Tibial nerve (tissue), 4 donors: ENCODE measurements at regions not wholly inside any gene's neighbourhood (a gene's known extent, or its start where the extent isn't known, plus 50 kb on each side); places are given as distances from the start of the nearest gene placed in this dataset.

ENCODE experiments used
- DNase-seq, 2 donors: peaks; one replicate each; pipeline ENCODE4 v3.0.0-alpha.2; 2019; ENCODE audit warnings: low spot score in 2 of 2
- H3K27ac ChIP-seq, 4 donors: fragments of 200-600 bp; sonication (generic) in 3 of 4; one replicate each; pipeline ENCODE4 v1.5.1; 2017 to 2019; ENCODE audit warnings: mild to moderate bottlenecking in 1 of 4
- H3K27me3 ChIP-seq, 2 donors: fragments of 200-600 bp; sonication (generic) in 1 of 2; one replicate each; pipeline versions ENCODE4 v1.5.1 to v1.6.0; 2017 to 2019
- H3K36me3 ChIP-seq, 3 donors: fragments of 200-600 bp; sonication (generic); one replicate each; pipeline ENCODE4 v1.5.1; 2018 to 2019
- H3K4me1 ChIP-seq, 4 donors: fragments of 200-600 bp; sonication (generic) in 3 of 4; one replicate each; pipeline ENCODE4 v1.5.1; 2017 to 2019
- H3K4me3 ChIP-seq, 4 donors: fragments of 200-600 bp; sonication (generic) in 3 of 4; one replicate each; pipeline ENCODE4 v1.5.1; 2017 to 2019; ENCODE audit warnings: mild to moderate bottlenecking in 1 of 4, moderate library complexity in 1 of 4
- H3K9me3 ChIP-seq, 4 donors: fragments of 200-600 bp; sonication (generic) in 3 of 4; one replicate each; pipeline ENCODE4 v1.5.1; 2017 to 2019
- CTCF ChIP-seq, 5 experiments: fragments of 200-600 bp in 3 of 5; fragments of 450-650 bp in 2 of 5; sonication (generic) in 3 of 5; IDR thresholded peaks; one replicate each; pipeline ENCODE4 v1.5.1; 2016 to 2019; ENCODE audit warnings: antibody characterized with exemption in 5 of 5, mild to moderate bottlenecking in 3 of 5, moderate library complexity in 2 of 5
- EP300 ChIP-seq, 2 donors: sonication (generic); formaldehyde crosslinking; IDR thresholded peaks; one replicate each; pipeline ENCODE4 v1.6.1; 2017; ENCODE audit warnings: antibody characterized with exemption in 2 of 2, mild to moderate bottlenecking in 1 of 2
- POLR2A ChIP-seq, 2 donors: fragments of 450-650 bp; IDR thresholded peaks; one replicate each; pipeline ENCODE4 v1.6.1; 2017; ENCODE audit warnings: antibody characterized with exemption in 2 of 2, mild to moderate bottlenecking in 2 of 2, moderate library complexity in 2 of 2
- WGBS, 2 donors: methylation state at CpG; one replicate each; pipeline ENCODE4 v1.1.5; 2018; 5-methylcytosine and 5-hydroxymethylcytosine counted together

DNA sequence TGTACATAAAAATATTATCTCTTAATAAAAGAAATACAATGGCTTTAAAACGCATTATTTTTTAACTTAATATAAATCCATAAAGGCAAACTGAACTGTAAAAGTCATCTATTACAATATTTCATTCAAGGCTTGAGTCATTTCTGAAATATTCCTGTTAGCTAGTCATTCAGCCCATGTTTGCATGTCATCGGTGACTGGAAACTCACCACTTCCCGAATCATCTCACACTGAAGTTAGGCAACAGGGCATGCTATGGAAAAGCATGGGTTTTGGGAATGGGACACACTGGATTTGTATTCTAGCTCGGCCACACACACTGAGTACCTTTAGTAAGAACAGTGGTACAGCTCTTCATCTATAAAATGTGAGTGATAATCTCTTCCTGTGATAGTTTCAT lies 691.1 kb upstream of the C9orf72 start:
- H3K27ac ChIP-seq, result no peak overlapping the region
- no peak for DNase-seq
- TF ChIP-seq CTCF (IDR thresholded peaks at IDR 0.05) (no peak), POLR2A (IDR thresholded peaks at IDR 0.05) (no peak), EP300 (IDR thresholded peaks at IDR 0.05) (no peak)
- H3K4me3 ChIP-seq, result no peak overlapping the region
- no peaks in the 10 kb centered on the region for H3K4me1 ChIP-seq
- no peaks in the 10 kb centered on the region for H3K27me3 ChIP-seq
- no peaks in the 10 kb centered on the region for H3K36me3 ChIP-seq
- 88 to 91% methylated on average over 4 of the region's 4 CpGs for WGBS, 2 donors
- no peaks in the 10 kb centered on the region for H3K9me3 ChIP-seq

DNA sequence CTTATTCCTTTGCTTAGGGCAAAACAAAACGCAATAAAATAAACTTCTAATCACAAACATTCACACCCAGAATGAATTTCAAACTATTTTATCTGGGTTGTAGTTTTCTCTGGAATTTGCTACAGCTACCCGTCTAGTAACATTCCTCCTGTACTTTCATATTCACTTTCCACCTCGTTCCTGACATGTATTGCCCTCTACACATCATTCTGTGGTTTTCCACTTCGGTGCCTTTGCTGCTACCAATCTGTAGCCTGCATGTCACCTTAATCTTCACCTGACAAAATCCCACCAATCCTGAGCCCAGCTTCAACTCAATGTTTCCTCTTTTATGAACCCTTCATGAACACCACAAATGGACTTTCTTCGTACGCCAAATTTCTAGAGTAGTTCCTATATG lies 694.1 kb upstream of the C9orf72 start:
- TF ChIP-seq POLR2A (IDR thresholded peaks at IDR 0.05) (no peak), EP300 (IDR thresholded peaks at IDR 0.05) (no peak), CTCF (IDR thresholded peaks at IDR 0.05) (no peak)
- H3K27ac ChIP-seq, result no peak overlapping the region
- H3K36me3 ChIP-seq, result no peaks in the 10 kb centered on the region
- no peaks in the 10 kb centered on the region for H3K9me3 ChIP-seq
- no peaks in the 10 kb centered on the region for H3K27me3 ChIP-seq
- no peak for DNase-seq
- H3K4me1 ChIP-seq, result no peaks in the 10 kb centered on the region
- no peak overlapping the region for H3K4me3 ChIP-seq
- WGBS, 2 donors, result 86 to 87% methylated on average over 6 of the region's 6 CpGs

DNA sequence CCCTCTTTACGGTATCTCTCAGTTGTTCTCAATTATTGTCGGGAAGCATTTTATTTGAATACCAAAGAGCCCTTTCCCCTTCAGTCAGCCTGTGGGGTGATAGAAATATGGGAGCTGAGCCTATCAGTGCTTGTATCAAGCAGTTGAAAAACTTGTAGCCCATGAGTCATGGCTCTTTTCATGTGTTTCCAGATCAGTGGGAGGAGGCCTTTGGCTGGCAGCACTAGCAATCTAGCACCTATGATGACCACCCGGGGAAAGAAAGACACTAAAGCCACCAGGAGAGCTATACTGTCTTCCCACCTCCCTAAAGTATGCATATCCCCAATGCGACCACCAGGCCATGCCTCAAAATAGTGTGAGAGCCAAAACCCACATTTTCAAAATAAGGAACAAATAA lies 696.9 kb upstream of the C9orf72 start:
- no peak for DNase-seq
- Histone ChIP-seq H3K27me3 (no peaks in the 10 kb centered on the region), H3K36me3 (no peaks in the 10 kb centered on the region), H3K27ac (no peak overlapping the region), H3K9me3 (no peaks in the 10 kb centered on the region), H3K4me1 (no peaks in the 10 kb centered on the region), H3K4me3 (no peak overlapping the region)
- 92 to 93% methylated on average over 4 of the region's 4 CpGs for WGBS, 2 donors
- no peak for TF ChIP-seq CTCF (IDR thresholded peaks at IDR 0.05)
- TF ChIP-seq POLR2A (IDR thresholded peaks at IDR 0.05), result no peak
- no peak for TF ChIP-seq EP300 (IDR thresholded peaks at IDR 0.05)

DNA sequence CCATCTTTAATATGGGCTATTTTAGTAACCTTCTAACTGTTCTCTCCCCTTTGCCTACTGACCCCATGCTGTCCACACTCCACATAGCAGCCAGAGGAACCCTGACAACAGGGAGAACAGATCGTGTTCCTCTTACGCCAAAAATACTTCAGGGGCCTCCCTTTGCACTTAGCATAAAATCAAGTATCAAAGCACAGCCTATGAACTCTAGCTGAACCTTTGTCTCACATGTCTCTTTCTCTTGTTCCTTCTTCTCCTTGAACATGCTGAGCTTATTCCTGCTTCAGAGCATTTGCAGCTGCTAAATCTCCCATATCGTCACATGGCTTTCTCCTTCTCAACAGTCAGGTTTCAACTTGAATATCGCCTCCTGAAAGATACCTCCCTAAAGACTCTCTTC lies 698.8 kb upstream of the C9orf72 start:
- DNase-seq, result no peak
- WGBS, 2 donors, result 71 to 80% methylated on average over 4 of the region's 4 CpGs
- Histone ChIP-seq H3K27ac (no peak overlapping the region), H3K4me1 (no peaks in the 10 kb centered on the region), H3K4me3 (no peak overlapping the region), H3K9me3 (no peaks in the 10 kb centered on the region), H3K27me3 (no peaks in the 10 kb centered on the region), H3K36me3 (no peaks in the 10 kb centered on the region)
- TF ChIP-seq POLR2A (IDR thresholded peaks at IDR 0.05) (no peak), CTCF (IDR thresholded peaks at IDR 0.05) (no peak)

DNA sequence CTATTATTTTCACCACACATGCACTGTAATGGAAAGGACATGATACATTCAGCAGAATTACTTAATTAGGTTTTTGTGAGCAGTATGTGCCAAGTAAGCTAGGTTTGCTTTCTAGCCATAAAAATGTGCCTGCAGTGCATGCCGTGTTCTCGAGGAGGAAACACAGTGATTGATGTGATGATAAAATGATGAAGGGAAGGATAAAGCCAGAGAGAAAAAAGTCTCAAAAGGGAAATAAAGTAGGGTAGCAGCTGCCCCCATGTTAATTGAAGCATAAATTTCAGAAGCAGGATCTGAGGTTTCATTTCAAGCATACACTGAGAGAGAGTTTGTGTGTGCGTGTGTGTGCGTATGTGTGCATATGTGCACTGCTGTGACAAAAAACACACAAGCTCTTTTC lies 714.2 kb upstream of the C9orf72 start:
- Histone ChIP-seq H3K36me3 (no peaks in the 10 kb centered on the region), H3K9me3 (no peaks in the 10 kb centered on the region), H3K27me3 (no peaks in the 10 kb centered on the region), H3K4me3 (no peak overlapping the region), H3K27ac (no peak overlapping the region), H3K4me1 (no peaks in the 10 kb centered on the region)
- WGBS, 2 donors, result 55 to 60% methylated on average over 4 of the region's 4 CpGs
- TF ChIP-seq POLR2A (IDR thresholded peaks at IDR 0.05) (no peak), CTCF (IDR thresholded peaks at IDR 0.05) (no peak), EP300 (IDR thresholded peaks at IDR 0.05) (no peak)
- DNase-seq, result no peak
